ENCODE measurements at regions not wholly inside any gene's neighbourhood (a gene's known extent, or its start where the extent isn't known, plus 50 kb on each side); places are given as distances from the start of the nearest gene placed in this dataset.
"Not testable (repeated sequence)": the region's sequence is repeated elsewhere in the genome, so short reads cannot be mapped to it uniquely, and the experiment has no call there.

GRCh38 chr2:161504628-161505289 is 88.7 kb downstream of the TBR1 start:
- H3K36me3 ChIP-seq (ENCODE audit: low read depth); H4K20me1 ChIP-seq (ENCODE audit: insufficient read depth); CTCF ChIA-PET; H3K4me1 ChIP-seq (replicated peaks; ENCODE audit: insufficient read depth); H3K9me3 ChIP-seq (ENCODE audit: insufficient read depth, low read depth); H3K79me2 ChIP-seq (ENCODE audit: low read depth); H3K4me2 ChIP-seq; POLR2A ChIA-PET (ENCODE audit: unreplicated experiment); H3F3A ChIP-seq (ENCODE audit: insufficient read depth, low read depth); H2AFZ ChIP-seq; H3K27ac ChIP-seq; H3K4me3 ChIP-seq; BruUV-seq (replicated peaks); intact Hi-C loops (cut with micrococcal nuclease; ENCODE audit: unreplicated experiment); H3K9me2 ChIP-seq (ENCODE audit: insufficient read depth); DNase-seq; H3K27me3 ChIP-seq (ENCODE audit: insufficient read depth, low read depth): not testable (repeated sequence)

GRCh38 chr2:161505466-161505865 is 89.4 kb downstream of the TBR1 start:
- CTCF ChIA-PET; H3K4me1 ChIP-seq (replicated peaks; ENCODE audit: insufficient read depth); H3K27ac ChIP-seq; BruUV-seq (replicated peaks); H3K27me3 ChIP-seq (ENCODE audit: insufficient read depth, low read depth); H3F3A ChIP-seq (ENCODE audit: insufficient read depth, low read depth); POLR2A ChIA-PET (ENCODE audit: unreplicated experiment); H3K79me2 ChIP-seq (ENCODE audit: low read depth); intact Hi-C loops (cut with micrococcal nuclease; ENCODE audit: unreplicated experiment); H3K9me3 ChIP-seq (ENCODE audit: insufficient read depth, low read depth); DNase-seq; H3K4me3 ChIP-seq; H2AFZ ChIP-seq; H3K36me3 ChIP-seq (ENCODE audit: low read depth); H4K20me1 ChIP-seq (ENCODE audit: insufficient read depth); H3K9me2 ChIP-seq (ENCODE audit: insufficient read depth); H3K4me2 ChIP-seq: not testable (repeated sequence)

GRCh38 chr2:161513295-161514032 is 97.4 kb downstream of the TBR1 start:
- H3F3A ChIP-seq (ENCODE audit: insufficient read depth, low read depth); H4K20me1 ChIP-seq (ENCODE audit: insufficient read depth); DNase-seq; H3K4me1 ChIP-seq (replicated peaks; ENCODE audit: insufficient read depth); H3K9me2 ChIP-seq (ENCODE audit: insufficient read depth); H2AFZ ChIP-seq; H3K9me3 ChIP-seq (ENCODE audit: insufficient read depth, low read depth); H3K79me2 ChIP-seq (ENCODE audit: low read depth); H3K36me3 ChIP-seq (ENCODE audit: low read depth); CTCF ChIA-PET; H3K4me3 ChIP-seq; intact Hi-C loops (cut with micrococcal nuclease; ENCODE audit: unreplicated experiment); H3K4me2 ChIP-seq; H3K27me3 ChIP-seq (ENCODE audit: insufficient read depth, low read depth); BruUV-seq (replicated peaks); H3K27ac ChIP-seq: not testable (repeated sequence)
- POLR2A ChIA-PET (ENCODE audit: unreplicated experiment) = interaction anchor here (0.7 kb wide), 1 partner anchor 857 kb away, joined by 4 read pairs; no protein-coding TSS in a partner anchor

GRCh38 chr2:161522796-161523195 is 101.4 kb upstream of the SLC4A10 start:
- Histone ChIP-seq H3K27ac (no peak overlapping the region), H3K79me2 (ENCODE audit: low read depth) (no peaks in the 10 kb centered on the region), H2AFZ (no peak overlapping the region), H3K4me3 (no peak overlapping the region), H3K36me3 (ENCODE audit: low read depth) (no peaks in the 10 kb centered on the region), H3K4me1 (replicated peaks; ENCODE audit: insufficient read depth) (no peaks in the 10 kb centered on the region), H4K20me1 (ENCODE audit: insufficient read depth) (no peaks in the 10 kb centered on the region), H3K4me2 (no peak overlapping the region), H3K9me3 (ENCODE audit: insufficient read depth, low read depth) (no peaks in the 10 kb centered on the region), H3K27me3 (ENCODE audit: insufficient read depth, low read depth) (no peaks in the 10 kb centered on the region), H3F3A (ENCODE audit: insufficient read depth, low read depth) (no peaks in the 10 kb centered on the region), H3K9me2 (ENCODE audit: insufficient read depth) (no peaks in the 10 kb centered on the region)
- no peak for TF ChIP-seq EZH2 (IDR thresholded peaks at IDR 0.05; ENCODE audit: low read depth)
- no peak for TF ChIP-seq CTCF (conservative IDR thresholded peaks at IDR 0.05)
- ChIA-PET POLR2A (ENCODE audit: unreplicated experiment) (no interaction called here), CTCF (no interaction called here)
- BruUV-seq (replicated peaks) = no TSS peak
- intact Hi-C loops (cut with micrococcal nuclease; ENCODE audit: unreplicated experiment) = no loop called here
- no peak for DNase-seq

All from PC-9 (cell line).